ENCODE measurements at regions not wholly inside any gene's neighbourhood (a gene's known extent, or its start where the extent isn't known, plus 50 kb on each side); places are given as distances from the start of the nearest gene placed in this dataset.

DNA sequence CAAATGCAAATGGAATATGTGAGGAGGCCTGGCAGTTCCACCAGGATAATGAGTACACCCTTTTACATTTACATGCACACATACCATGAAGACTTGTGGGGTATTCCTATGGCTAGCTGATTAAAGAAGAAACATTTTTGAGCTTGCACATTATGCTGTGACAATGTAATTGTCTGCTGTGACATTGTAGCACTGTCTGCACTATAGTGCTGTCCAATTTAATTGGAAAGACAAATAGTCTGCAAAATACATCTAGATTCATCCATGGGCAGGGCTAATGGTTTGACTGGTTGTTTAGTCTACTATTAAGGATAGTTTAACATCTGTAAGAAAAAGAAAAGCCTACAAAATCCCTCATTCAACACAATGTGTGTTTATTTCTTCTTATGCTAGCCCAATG lies 1005.6 kb upstream of the LRFN5 start:
- ATAC-seq, result no peak
- Histone ChIP-seq H3K9me3 (ENCODE audit: control insufficient read depth, insufficient read depth, low read depth, low read length) (no peaks in the 10 kb centered on the region; the same call in 1 of the 2 replicates), H3K27me3 (ENCODE audit: control insufficient read depth, insufficient read depth, low read length) (no peaks in the 10 kb centered on the region), H3K27ac (ENCODE audit: low read length) (no peak overlapping the region), H3K4me3 (ENCODE audit: low read depth in 2 of 2, low read length in 2 of 2) (no peak overlapping the region), H3K4me1 (ENCODE audit: control insufficient read depth, insufficient read depth, low read length) (no peaks in the 10 kb centered on the region), H3K36me3 (ENCODE audit: control insufficient read depth, insufficient read depth, low read length) (no peaks in the 10 kb centered on the region)
- intact Hi-C loops (cut with micrococcal nuclease; ENCODE audit: unreplicated experiment) (no loop called here), in situ Hi-C loops (cut with HindIII; ENCODE audit: low pct_unique_long_range_greater_than_20kb, low sequenced_read_pairs) (no loop called here)
- CTCF ChIA-PET, result no interaction called here
- DNase-seq (ENCODE audit: low read depth, low spot score), result no peak
- no peak for TF ChIP-seq SIN3A (IDR thresholded peaks at IDR 0.05; ENCODE audit: borderline replicate concordance, insufficient read depth, low read depth, low read length)
- TF ChIP-seq POLR2AphosphoS5 (IDR thresholded peaks at IDR 0.05; ENCODE audit: low read depth, low read length), result no peak
- TF ChIP-seq TCF7L2 (IDR thresholded peaks at IDR 0.05; ENCODE audit: low read depth, low read length), result no peak
- TF ChIP-seq, protein P1, sequence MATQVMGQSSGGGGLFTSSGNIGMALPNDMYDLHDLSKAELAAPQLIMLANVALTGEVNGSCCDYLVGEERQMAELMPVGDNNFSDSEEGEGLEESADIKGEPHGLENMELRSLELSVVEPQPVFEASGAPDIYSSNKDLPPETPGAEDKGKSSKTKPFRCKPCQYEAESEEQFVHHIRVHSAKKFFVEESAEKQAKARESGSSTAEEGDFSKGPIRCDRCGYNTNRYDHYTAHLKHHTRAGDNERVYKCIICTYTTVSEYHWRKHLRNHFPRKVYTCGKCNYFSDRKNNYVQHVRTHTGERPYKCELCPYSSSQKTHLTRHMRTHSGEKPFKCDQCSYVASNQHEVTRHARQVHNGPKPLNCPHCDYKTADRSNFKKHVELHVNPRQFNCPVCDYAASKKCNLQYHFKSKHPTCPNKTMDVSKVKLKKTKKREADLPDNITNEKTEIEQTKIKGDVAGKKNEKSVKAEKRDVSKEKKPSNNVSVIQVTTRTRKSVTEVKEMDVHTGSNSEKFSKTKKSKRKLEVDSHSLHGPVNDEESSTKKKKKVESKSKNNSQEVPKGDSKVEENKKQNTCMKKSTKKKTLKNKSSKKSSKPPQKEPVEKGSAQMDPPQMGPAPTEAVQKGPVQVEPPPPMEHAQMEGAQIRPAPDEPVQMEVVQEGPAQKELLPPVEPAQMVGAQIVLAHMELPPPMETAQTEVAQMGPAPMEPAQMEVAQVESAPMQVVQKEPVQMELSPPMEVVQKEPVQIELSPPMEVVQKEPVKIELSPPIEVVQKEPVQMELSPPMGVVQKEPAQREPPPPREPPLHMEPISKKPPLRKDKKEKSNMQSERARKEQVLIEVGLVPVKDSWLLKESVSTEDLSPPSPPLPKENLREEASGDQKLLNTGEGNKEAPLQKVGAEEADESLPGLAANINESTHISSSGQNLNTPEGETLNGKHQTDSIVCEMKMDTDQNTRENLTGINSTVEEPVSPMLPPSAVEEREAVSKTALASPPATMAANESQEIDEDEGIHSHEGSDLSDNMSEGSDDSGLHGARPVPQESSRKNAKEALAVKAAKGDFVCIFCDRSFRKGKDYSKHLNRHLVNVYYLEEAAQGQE (IDR thresholded peaks at IDR 0.05; ENCODE audit: insufficient read depth in 1 of 2, low read depth in 2 of 2, low read length in 1 of 2), result no peak
- TF ChIP-seq, protein P2, sequence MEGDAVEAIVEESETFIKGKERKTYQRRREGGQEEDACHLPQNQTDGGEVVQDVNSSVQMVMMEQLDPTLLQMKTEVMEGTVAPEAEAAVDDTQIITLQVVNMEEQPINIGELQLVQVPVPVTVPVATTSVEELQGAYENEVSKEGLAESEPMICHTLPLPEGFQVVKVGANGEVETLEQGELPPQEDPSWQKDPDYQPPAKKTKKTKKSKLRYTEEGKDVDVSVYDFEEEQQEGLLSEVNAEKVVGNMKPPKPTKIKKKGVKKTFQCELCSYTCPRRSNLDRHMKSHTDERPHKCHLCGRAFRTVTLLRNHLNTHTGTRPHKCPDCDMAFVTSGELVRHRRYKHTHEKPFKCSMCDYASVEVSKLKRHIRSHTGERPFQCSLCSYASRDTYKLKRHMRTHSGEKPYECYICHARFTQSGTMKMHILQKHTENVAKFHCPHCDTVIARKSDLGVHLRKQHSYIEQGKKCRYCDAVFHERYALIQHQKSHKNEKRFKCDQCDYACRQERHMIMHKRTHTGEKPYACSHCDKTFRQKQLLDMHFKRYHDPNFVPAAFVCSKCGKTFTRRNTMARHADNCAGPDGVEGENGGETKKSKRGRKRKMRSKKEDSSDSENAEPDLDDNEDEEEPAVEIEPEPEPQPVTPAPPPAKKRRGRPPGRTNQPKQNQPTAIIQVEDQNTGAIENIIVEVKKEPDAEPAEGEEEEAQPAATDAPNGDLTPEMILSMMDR (IDR thresholded peaks at IDR 0.05), result no peak
- no TSS peak for BruUV-seq (replicated peaks)
- POLR2A ChIA-PET, result no interaction called here

DNA sequence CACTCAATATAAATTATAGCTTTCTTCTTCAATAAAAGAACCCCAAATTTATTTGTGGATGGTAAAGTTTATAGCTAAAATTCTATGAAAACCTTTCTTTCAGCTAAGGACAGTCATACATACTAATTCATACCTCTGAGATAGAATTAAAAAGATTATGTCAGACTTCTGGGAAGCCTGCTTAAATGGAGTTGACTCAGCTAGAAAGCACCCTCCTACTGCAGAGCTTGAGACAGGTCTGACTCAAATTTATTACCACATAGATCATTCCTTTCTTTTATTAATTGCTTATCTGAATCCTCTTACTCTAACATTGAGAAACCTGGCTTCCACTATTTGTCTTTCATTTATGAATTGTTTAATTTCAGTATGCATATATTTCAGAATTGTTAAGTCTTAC lies 1007.0 kb upstream of the LRFN5 start:
- in situ Hi-C loops (cut with HindIII; ENCODE audit: low pct_unique_long_range_greater_than_20kb, low sequenced_read_pairs) (no loop called here), intact Hi-C loops (cut with micrococcal nuclease; ENCODE audit: unreplicated experiment) (no loop called here)
- TF ChIP-seq, protein P2 (IDR thresholded peaks at IDR 0.05), result no peak
- TF ChIP-seq SIN3A (IDR thresholded peaks at IDR 0.05; ENCODE audit: borderline replicate concordance, insufficient read depth, low read depth, low read length), result no peak
- no peak for TF ChIP-seq TCF7L2 (IDR thresholded peaks at IDR 0.05; ENCODE audit: low read depth, low read length)
- TF ChIP-seq, protein P1 (IDR thresholded peaks at IDR 0.05; ENCODE audit: insufficient read depth in 1 of 2, low read depth in 2 of 2, low read length in 1 of 2), result no peak
- no peak for TF ChIP-seq POLR2AphosphoS5 (IDR thresholded peaks at IDR 0.05; ENCODE audit: low read depth, low read length)
- ChIA-PET CTCF (no interaction called here), POLR2A (no interaction called here)
- no peak for ATAC-seq
- H3K27ac ChIP-seq (ENCODE audit: low read length), result no peak overlapping the region
- no peaks in the 10 kb centered on the region for H3K27me3 ChIP-seq (ENCODE audit: control insufficient read depth, insufficient read depth, low read length)
- no peak overlapping the region for H3K4me3 ChIP-seq (ENCODE audit: low read depth in 2 of 2, low read length in 2 of 2)
- no peaks in the 10 kb centered on the region for H3K4me1 ChIP-seq (ENCODE audit: control insufficient read depth, insufficient read depth, low read length)
- H3K36me3 ChIP-seq (ENCODE audit: control insufficient read depth, insufficient read depth, low read length), result no peaks in the 10 kb centered on the region
- BruUV-seq (replicated peaks), result no TSS peak
- no peaks in the 10 kb centered on the region; the same call in 1 of the 2 replicates for H3K9me3 ChIP-seq (ENCODE audit: control insufficient read depth, insufficient read depth, low read depth, low read length)
- DNase-seq (ENCODE audit: low read depth, low spot score), result no peak

Data from Panc1 (cell line).